ENCODE measurements at regions not wholly inside any gene's neighbourhood (a gene's known extent, or its start where the extent isn't known, plus 50 kb on each side); places are given as distances from the start of the nearest gene placed in this dataset.

- no peak overlapping the region for H3K27ac ChIP-seq (ENCODE audit: insufficient read depth, low read length)
These were observed 97.1 kb upstream of the ZNF516 start for GRCh38 chr18:76592096-76592495.

GRCh38 chr18:76589866-76590265 is 94.8 kb upstream of the ZNF516 start:
- Histone ChIP-seq H3K9me3 (ENCODE audit: control insufficient read depth, insufficient read depth, low read depth, low read length) (no peaks in the 10 kb centered on the region), H2AFZ (ENCODE audit: low read length) (no peak overlapping the region), H3K27ac (ENCODE audit: insufficient read depth, low read length) (no peak overlapping the region), H3K36me3 (ENCODE audit: control insufficient read depth, insufficient read depth, low read length) (no peaks in the 10 kb centered on the region), H3K4me2 (ENCODE audit: extremely low read depth, insufficient read depth, low read length) (no peak overlapping the region), H3K79me2 (ENCODE audit: control insufficient read depth, insufficient read depth, low read length) (no peaks in the 10 kb centered on the region), H3K4me1 (ENCODE audit: control insufficient read depth, extremely low read depth, insufficient read depth, low read length) (no peaks in the 10 kb centered on the region), H3K9ac (ENCODE audit: insufficient read depth, low read length) (no peak overlapping the region), H3K27me3 (ENCODE audit: control insufficient read depth, insufficient read depth, low read length) (no peaks in the 10 kb centered on the region), H4K20me1 (ENCODE audit: control insufficient read depth, extremely low read depth, insufficient read depth, low read length) (no peaks in the 10 kb centered on the region), H3K4me3 (replicated peaks in 1 of 4; ENCODE audit: control extremely low read depth in 1 of 4, insufficient read depth in 1 of 4, low read depth in 3 of 4, low read length in 4 of 4) (no peak overlapping the region)
- TF ChIP-seq EZH2 (IDR thresholded peaks at IDR 0.05; ENCODE audit: low read length, missing control alignments), result no peak
- no peak for TF ChIP-seq CTCF (conservative IDR thresholded peaks at IDR 0.05 in 1 of 2, IDR thresholded peaks at IDR 0.05 in 1 of 2; ENCODE audit: low read depth in 1 of 2, low read length in 2 of 2)
- no peak for DNase-seq (ENCODE audit: low read depth in 2 of 2)

More at GRCh38 chr18:76592096-76592495, 97.1 kb upstream of the ZNF516 start:
- TF ChIP-seq CTCF (conservative IDR thresholded peaks at IDR 0.05 in 1 of 2, IDR thresholded peaks at IDR 0.05 in 1 of 2; ENCODE audit: low read depth in 1 of 2, low read length in 2 of 2), result no peak
- no peak for TF ChIP-seq EZH2 (IDR thresholded peaks at IDR 0.05; ENCODE audit: low read length, missing control alignments)
- H3K4me2 ChIP-seq (ENCODE audit: extremely low read depth, insufficient read depth, low read length), result no peak overlapping the region
- H3K27me3 ChIP-seq (ENCODE audit: control insufficient read depth, insufficient read depth, low read length), result no peaks in the 10 kb centered on the region
- no peaks in the 10 kb centered on the region for H3K79me2 ChIP-seq (ENCODE audit: control insufficient read depth, insufficient read depth, low read length)
- no peaks in the 10 kb centered on the region for H3K9me3 ChIP-seq (ENCODE audit: control insufficient read depth, insufficient read depth, low read depth, low read length)
- no peak for DNase-seq (ENCODE audit: low read depth in 2 of 2)
- H3K4me3 ChIP-seq (replicated peaks in 1 of 4; ENCODE audit: control extremely low read depth in 1 of 4, insufficient read depth in 1 of 4, low read depth in 3 of 4, low read length in 4 of 4), result no peak overlapping the region
- no peak overlapping the region for H3K9ac ChIP-seq (ENCODE audit: insufficient read depth, low read length)
- H3K36me3 ChIP-seq (ENCODE audit: control insufficient read depth, insufficient read depth, low read length), result no peaks in the 10 kb centered on the region
- H2AFZ ChIP-seq (ENCODE audit: low read length), result no peak overlapping the region
- H4K20me1 ChIP-seq (ENCODE audit: control insufficient read depth, extremely low read depth, insufficient read depth, low read length), result no peaks in the 10 kb centered on the region
- H3K4me1 ChIP-seq (ENCODE audit: control insufficient read depth, extremely low read depth, insufficient read depth, low read length), result no peaks in the 10 kb centered on the region

GRCh38 chr18:76589316-76589715 is 94.3 kb upstream of the ZNF516 start:
- no peak for DNase-seq (ENCODE audit: low read depth in 2 of 2)
- Histone ChIP-seq H3K9ac (ENCODE audit: insufficient read depth, low read length) (no peak overlapping the region), H3K9me3 (ENCODE audit: control insufficient read depth, insufficient read depth, low read depth, low read length) (no peaks in the 10 kb centered on the region), H3K27me3 (ENCODE audit: control insufficient read depth, insufficient read depth, low read length) (no peaks in the 10 kb centered on the region), H3K4me2 (ENCODE audit: extremely low read depth, insufficient read depth, low read length) (peak overlapping the region; percentile 77), H3K4me3 (replicated peaks in 1 of 4; ENCODE audit: control extremely low read depth in 1 of 4, insufficient read depth in 1 of 4, low read depth in 3 of 4, low read length in 4 of 4) (peak overlapping the region in 3 of 4 experiments; percentile 10 to 45 (median 44)), H2AFZ (ENCODE audit: low read length) (peak overlapping the region; percentile 81), H3K36me3 (ENCODE audit: control insufficient read depth, insufficient read depth, low read length) (no peaks in the 10 kb centered on the region), H3K79me2 (ENCODE audit: control insufficient read depth, insufficient read depth, low read length) (no peaks in the 10 kb centered on the region), H4K20me1 (ENCODE audit: control insufficient read depth, extremely low read depth, insufficient read depth, low read length) (no peaks in the 10 kb centered on the region), H3K27ac (ENCODE audit: insufficient read depth, low read length) (no peak overlapping the region), H3K4me1 (ENCODE audit: control insufficient read depth, extremely low read depth, insufficient read depth, low read length) (no peaks in the 10 kb centered on the region)
- TF ChIP-seq EZH2 (IDR thresholded peaks at IDR 0.05; ENCODE audit: low read length, missing control alignments) (no peak), CTCF (conservative IDR thresholded peaks at IDR 0.05 in 1 of 2, IDR thresholded peaks at IDR 0.05 in 1 of 2; ENCODE audit: low read depth in 1 of 2, low read length in 2 of 2) (no peak)

All from fibroblast of lung (primary cell).